H9 (cell line): ENCODE measurements at regions not wholly inside any gene's neighbourhood (a gene's known extent, or its start where the extent isn't known, plus 50 kb on each side); places are given as distances from the start of the nearest gene placed in this dataset.

ENCODE experiments used
- DNase-seq: peaks from one replicate; pipeline ENCODE4 v3.0.0-alpha.2; 2017
- H2AFZ ChIP-seq: one replicate; pipeline ENCODE4 v1.6.1; 2013; ENCODE audit warnings: mild to moderate bottlenecking, low read length, control low read depth, moderate library complexity
- H2AK5ac ChIP-seq: 2 replicates; pipeline ENCODE4 v1.6.1; 2013; ENCODE audit warnings: low read length, control low read depth, mixed read lengths; ENCODE audit not compliant: insufficient read length
- H2BK120ac ChIP-seq: one replicate; pipeline ENCODE4 v1.6.1; 2013; ENCODE audit warnings: low read depth, mild to moderate bottlenecking, low read length, control low read depth, inconsistent platforms; ENCODE audit not compliant: poor library complexity, severe bottlenecking
- H2BK12ac ChIP-seq: 2 replicates; pipeline ENCODE4 v1.6.1; 2013; ENCODE audit warnings: low read length, control low read depth, mixed read lengths, low read depth; ENCODE audit not compliant: insufficient read length
- H2BK15ac ChIP-seq: 2 replicates; pipeline ENCODE4 v1.6.1; 2013; ENCODE audit warnings: low read depth, low read length, control low read depth
- H2BK20ac ChIP-seq: one replicate; pipeline ENCODE4 v1.6.1; 2013; ENCODE audit warnings: low read depth, mild to moderate bottlenecking, low read length, control low read depth, inconsistent platforms; ENCODE audit not compliant: poor library complexity, severe bottlenecking
- H2BK5ac ChIP-seq: 2 replicates; pipeline ENCODE4 v1.6.1; 2013; ENCODE audit warnings: low read length, control low read depth, mixed read lengths; ENCODE audit not compliant: insufficient read length
- H3K14ac ChIP-seq: 2 replicates; pipeline ENCODE4 v1.6.1; 2013; ENCODE audit warnings: low read length, control low read depth; ENCODE audit not compliant: insufficient read depth
- H3K18ac ChIP-seq: 2 replicates; pipeline ENCODE4 v1.6.1; 2013; ENCODE audit warnings: low read depth, mild to moderate bottlenecking, mixed read lengths, low read length, control low read depth; ENCODE audit not compliant: insufficient read length
- H3K23ac ChIP-seq: 2 replicates; pipeline ENCODE4 v1.6.1; 2013; ENCODE audit warnings: low read length, control low read depth, mixed read lengths, low read depth; ENCODE audit not compliant: insufficient read length
- H3K23me2 ChIP-seq: 2 replicates; pipeline ENCODE4 v1.6.1; 2013; ENCODE audit warnings: low read depth, mild to moderate bottlenecking, mixed read lengths, low read length, control low read depth; ENCODE audit not compliant: insufficient read length, poor library complexity, severe bottlenecking
- H3K27ac ChIP-seq: 2 replicates; pipeline ENCODE4 v1.5.1; 2013; ENCODE audit warnings: low read length, control low read depth, mixed read lengths, low read depth; ENCODE audit not compliant: insufficient read length
- H3K27me3 ChIP-seq: 2 replicates; pipeline ENCODE4 v1.6.1; 2013; ENCODE audit warnings: low read length, control low read depth, inconsistent platforms; ENCODE audit not compliant: insufficient read depth
- H3K4ac ChIP-seq: 2 replicates; pipeline ENCODE4 v1.6.1; 2013; ENCODE audit warnings: low read depth, mild to moderate bottlenecking, control low read depth, inconsistent platforms, low read length, moderate library complexity
- H3K4me1 ChIP-seq: 2 replicates; pipeline ENCODE4 v1.6.1; 2013; ENCODE audit warnings: low read length, control low read depth, inconsistent platforms; ENCODE audit not compliant: insufficient read depth
- H3K4me2 ChIP-seq: 2 replicates; pipeline ENCODE4 v1.6.1; 2013; ENCODE audit warnings: low read length, control low read depth, mixed read lengths; ENCODE audit not compliant: insufficient read length, insufficient read depth
- H3K56ac ChIP-seq: 2 replicates; pipeline ENCODE4 v1.6.1; 2013; ENCODE audit warnings: low read depth, mild to moderate bottlenecking, mixed read lengths, low read length, control low read depth; ENCODE audit not compliant: insufficient read length
- H3K79me1 ChIP-seq: 2 replicates; pipeline ENCODE4 v1.6.1; 2013; ENCODE audit warnings: low read depth, mild to moderate bottlenecking, moderate library complexity, low read length, control low read depth, inconsistent platforms; ENCODE audit not compliant: insufficient read depth, poor library complexity, severe bottlenecking
- H3K79me2 ChIP-seq: 2 replicates; pipeline ENCODE4 v1.6.1; 2013; ENCODE audit warnings: low read length, control low read depth, inconsistent platforms; ENCODE audit not compliant: insufficient read depth
- H3K9ac ChIP-seq: 2 replicates; pipeline ENCODE4 v1.6.1; 2013; ENCODE audit warnings: low read length, control low read depth, mixed read lengths; ENCODE audit not compliant: insufficient read length; ENCODE audit errors: extremely low read depth
- H3K9me3 ChIP-seq: one replicate; pipeline ENCODE4 v1.6.1; 2013; ENCODE audit warnings: low read depth, low read length, inconsistent platforms; ENCODE audit not compliant: control insufficient read depth
- H3T11ph ChIP-seq: one replicate; pipeline ENCODE4 v1.6.1; 2013; ENCODE audit warnings: mild to moderate bottlenecking, low read length, control low read depth, inconsistent platforms
- H4K20me1 ChIP-seq: one replicate; pipeline ENCODE4 v1.6.1; 2013; ENCODE audit not compliant: control insufficient read depth, insufficient read length, insufficient read depth
- H4K5ac ChIP-seq: 2 replicates; pipeline ENCODE4 v1.6.1; 2013; ENCODE audit warnings: low read depth, mild to moderate bottlenecking, mixed read lengths, low read length, control low read depth; ENCODE audit not compliant: insufficient read length
- H4K8ac ChIP-seq: replicated peaks from 2 replicates; pipeline ENCODE4 v1.6.1; 2013; ENCODE audit warnings: low read length, control low read depth, mixed read lengths, low read depth; ENCODE audit not compliant: insufficient read length
- H4K91ac ChIP-seq: 2 replicates; pipeline ENCODE4 v1.6.1; 2013; ENCODE audit warnings: low read depth, mild to moderate bottlenecking, moderate library complexity, mixed read lengths, low read length, control low read depth; ENCODE audit not compliant: insufficient read length
- H3K27ac Mint-ChIP-seq, 3 experiments: 2 replicates in 2 of 3; 3 replicates in 1 of 3; pipeline ENCODE4 v1.8.0; 2020 to 2021; ENCODE audit warnings: mixed read lengths in 3 of 3, mild to moderate bottlenecking in 1 of 3, moderate library complexity in 1 of 3
- H3K27me3 Mint-ChIP-seq: 2 replicates; pipeline ENCODE4 v1.8.0; 2021; ENCODE audit warnings: low read depth, mild to moderate bottlenecking, moderate library complexity, mixed read lengths
- H3K36me3 Mint-ChIP-seq, 3 experiments: 2 replicates in 2 of 3; 3 replicates in 1 of 3; pipeline ENCODE4 v1.8.0; 2020 to 2021; ENCODE audit warnings: low read depth in 3 of 3, mixed read lengths in 3 of 3; ENCODE audit not compliant: insufficient read depth in 1 of 3
- H3K4me1 Mint-ChIP-seq, 2 experiments: 2 replicates each; pipeline ENCODE4 v1.8.0; 2020; ENCODE audit warnings: mixed read lengths in 2 of 2
- H3K4me3 Mint-ChIP-seq, 2 experiments: 2 replicates in 1 of 2; 3 replicates in 1 of 2; pipeline ENCODE4 v1.8.0; 2020 to 2021; ENCODE audit warnings: mild to moderate bottlenecking in 2 of 2, mixed read lengths in 2 of 2, moderate library complexity in 1 of 2
- H3K9me3 Mint-ChIP-seq, 2 experiments: 2 replicates in 1 of 2; 3 replicates in 1 of 2; pipeline ENCODE4 v1.8.0; 2020; ENCODE audit warnings: mild to moderate bottlenecking in 2 of 2, mixed read lengths in 2 of 2, moderate library complexity in 1 of 2
- WGBS: extraction: QIAGEN DNeasy Blood & Tissue Kit; methylation state at CpG from one replicate; pipeline ENCODE4 v1.1.7; 2013; ENCODE audit warnings: missing lambda C conversion rate, low lambda C conversion rate, mixed read lengths; ENCODE audit not compliant: insufficient read length; ENCODE audit errors: extremely low coverage; 5-methylcytosine and 5-hydroxymethylcytosine counted together
- TF ChIP-seq, protein P1 (sequence below): fragments of 200-600 bp; sonication (generic); conservative IDR thresholded peaks from 3 replicates; pipeline ENCODE4 v1.8.0; 2021; ENCODE audit warnings: antibody characterized with exemption, mild to moderate bottlenecking

GRCh38 chr13:73521290-73521624 is 462.5 kb downstream of the KLF5 start:
- Histone ChIP-seq H4K91ac (no peak overlapping the region), H2BK12ac (no peak overlapping the region), H2AFZ (no peak overlapping the region), H3K9me3 (no peaks in the 10 kb centered on the region), H3K4me1 (0 out of 2 replicates have a peak, but pooled peaks cover 3% of the 10 kb centered on the region), H2BK120ac (no peak overlapping the region), H2BK15ac (no peak overlapping the region), H3K23ac (no peak overlapping the region), H3K23me2 (no peaks in the 10 kb centered on the region), H3K27ac (no peak overlapping the region), H4K8ac (no peak overlapping the region), H2AK5ac (no peak overlapping the region), H3K9ac (no peak overlapping the region), H3K14ac (no peak overlapping the region), H3K4me2 (no peak overlapping the region), H4K20me1 (no peaks in the 10 kb centered on the region), H3T11ph (no peak overlapping the region), H3K79me1 (no peaks in the 10 kb centered on the region), H4K5ac (no peak overlapping the region), H3K4ac (no peak overlapping the region), H3K18ac (no peak overlapping the region), H3K27me3 (no peaks in the 10 kb centered on the region), H2BK5ac (no peak overlapping the region), H3K56ac (no peak overlapping the region), H2BK20ac (no peak overlapping the region), H3K79me2 (no peaks in the 10 kb centered on the region)
- Mint-ChIP-seq H3K4me1 (peaks cover 31 to 44% of the 10 kb centered on the region in 2 experiments), H3K9me3 (no peaks in the 10 kb centered on the region), H3K36me3 (no peaks in the 10 kb centered on the region), H3K4me3 (no peak overlapping the region), H3K27me3 (no peaks in the 10 kb centered on the region; the same call in 1 of the 2 replicates), H3K27ac (no peak overlapping the region)
- no CpG with 5 or more reads among the region's 2 CpGs for WGBS
- TF ChIP-seq, protein P1, sequence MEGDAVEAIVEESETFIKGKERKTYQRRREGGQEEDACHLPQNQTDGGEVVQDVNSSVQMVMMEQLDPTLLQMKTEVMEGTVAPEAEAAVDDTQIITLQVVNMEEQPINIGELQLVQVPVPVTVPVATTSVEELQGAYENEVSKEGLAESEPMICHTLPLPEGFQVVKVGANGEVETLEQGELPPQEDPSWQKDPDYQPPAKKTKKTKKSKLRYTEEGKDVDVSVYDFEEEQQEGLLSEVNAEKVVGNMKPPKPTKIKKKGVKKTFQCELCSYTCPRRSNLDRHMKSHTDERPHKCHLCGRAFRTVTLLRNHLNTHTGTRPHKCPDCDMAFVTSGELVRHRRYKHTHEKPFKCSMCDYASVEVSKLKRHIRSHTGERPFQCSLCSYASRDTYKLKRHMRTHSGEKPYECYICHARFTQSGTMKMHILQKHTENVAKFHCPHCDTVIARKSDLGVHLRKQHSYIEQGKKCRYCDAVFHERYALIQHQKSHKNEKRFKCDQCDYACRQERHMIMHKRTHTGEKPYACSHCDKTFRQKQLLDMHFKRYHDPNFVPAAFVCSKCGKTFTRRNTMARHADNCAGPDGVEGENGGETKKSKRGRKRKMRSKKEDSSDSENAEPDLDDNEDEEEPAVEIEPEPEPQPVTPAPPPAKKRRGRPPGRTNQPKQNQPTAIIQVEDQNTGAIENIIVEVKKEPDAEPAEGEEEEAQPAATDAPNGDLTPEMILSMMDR = no peak
- DNase-seq = no peak
